B cell (primary cell): ENCODE measurements at regions not wholly inside any gene's neighbourhood (a gene's known extent, or its start where the extent isn't known, plus 50 kb on each side); places are given as distances from the start of the nearest gene placed in this dataset.

Source experiments
- ATAC-seq: fragments of 200-7000 bp; cut with Tn5 transposase; one replicate; pipeline ENCODE4 v1.10.0; 2021; ENCODE audit warnings: low read depth, mild to moderate bottlenecking, moderate number of reproducible peaks, moderate library complexity
- CTCF ChIA-PET: fragments of 350-600 bp; sonication (Branson Sonifier 250); formaldehyde crosslinking; loops from one replicate; lab custom pipeline; 2021; ENCODE audit warnings: antibody characterized with exemption, inconsistent platforms; lab: Charles Lee
- POLR2A ChIA-PET: fragments of 350-600 bp; sonication (Branson Sonifier 250); formaldehyde crosslinking; loops from one replicate; lab custom pipeline; 2021; ENCODE audit warnings: antibody characterized with exemption; lab: Charles Lee
- DNase-seq: peaks from one replicate; pipeline ENCODE4 v3.0.0; 2013
- H2AFZ ChIP-seq: 2 replicates; pipeline ENCODE4 v1.6.1; 2012; ENCODE audit warnings: mild to moderate bottlenecking, low read depth, low read length; ENCODE audit not compliant: insufficient read depth, poor library complexity, severe bottlenecking
- H3K27ac ChIP-seq, 2 donors: 1 replicate in 1 of 2; 2 replicates in 1 of 2; pipeline ENCODE4 v1.5.1; 2012 to 2013; ENCODE audit warnings: low read length in 2 of 2, mild to moderate bottlenecking in 2 of 2, moderate library complexity in 1 of 2
- H3K27me3 ChIP-seq, 4 experiments: fragments of 200-600 bp in 1 of 4; sonication (generic) in 1 of 4; replicated peaks in 1 of 4; 1 replicate in 2 of 4; 2 replicates in 2 of 4; pipeline versions ENCODE4 v1.6.1 to v1.7.0; 2013 to 2016; ENCODE audit warnings: low read length in 3 of 4, mild to moderate bottlenecking in 2 of 4, mixed read lengths in 1 of 4, moderate library complexity in 1 of 4; ENCODE audit not compliant: insufficient read depth in 4 of 4, control insufficient read depth in 3 of 4; ENCODE audit errors: control extremely low read depth in 1 of 4
- H3K36me3 ChIP-seq, 2 experiments: replicated peaks in 1 of 2; 1 replicate in 1 of 2; 2 replicates in 1 of 2; pipeline versions ENCODE4 v1.6.1 to v1.7.1; 2013; ENCODE audit warnings: low read length in 1 of 2; ENCODE audit not compliant: insufficient read depth in 2 of 2, control insufficient read depth in 1 of 2; ENCODE audit errors: control extremely low read depth in 1 of 2, extremely low read depth in 1 of 2
- H3K4me1 ChIP-seq, 2 donors: fragments of 200-600 bp in 1 of 2; sonication (generic) in 1 of 2; 1 replicate in 1 of 2; 2 replicates in 1 of 2; pipeline versions ENCODE4 v1.5.1 to v1.6.1; 2013 to 2017; ENCODE audit warnings: low read length in 2 of 2; ENCODE audit not compliant: control insufficient read depth in 2 of 2, insufficient read depth in 2 of 2
- H3K4me2 ChIP-seq: replicated peaks from 2 replicates; pipeline ENCODE3; 2012; ENCODE audit warnings: mild to moderate bottlenecking, low read depth, low read length; ENCODE audit not compliant: poor library complexity, severe bottlenecking
- H3K4me3 ChIP-seq, 5 experiments: fragments of 200-600 bp in 1 of 5; sonication (generic) in 1 of 5; 1 replicate in 3 of 5; 2 replicates in 2 of 5; pipeline versions ENCODE4 v1.5.1 to v1.7.0; 2011 to 2016; ENCODE audit warnings: low read length in 4 of 5, mild to moderate bottlenecking in 4 of 5, low read depth in 2 of 5, control low read depth in 1 of 5, moderate library complexity in 1 of 5; ENCODE audit not compliant: insufficient read depth in 1 of 5; ENCODE audit errors: control extremely low read depth in 1 of 5, extremely low read depth in 1 of 5
- H3K79me2 ChIP-seq: fragments of 200-600 bp; sonication (generic); one replicate; pipeline ENCODE4 v1.6.0; 2016; ENCODE audit warnings: low read length; ENCODE audit not compliant: control insufficient read depth, insufficient read depth
- H3K9ac ChIP-seq: fragments of 200-600 bp; sonication (generic); 2 replicates; pipeline ENCODE4 v1.6.1; 2017; ENCODE audit warnings: mild to moderate bottlenecking, low read length, moderate library complexity
- H3K9me3 ChIP-seq, 3 donors: one replicate each; pipeline versions ENCODE4 v1.6.1 to v1.7.1; 2013; ENCODE audit warnings: low read length in 2 of 3; ENCODE audit not compliant: control insufficient read depth in 2 of 3, insufficient read depth in 1 of 3; ENCODE audit errors: control extremely low read depth in 1 of 3
- H4K20me1 ChIP-seq: 2 replicates; pipeline ENCODE4 v1.6.0; 2012; ENCODE audit warnings: mild to moderate bottlenecking, low read length; ENCODE audit not compliant: insufficient read depth, control insufficient read depth, poor library complexity, severe bottlenecking
- H3K27ac Mint-ChIP-seq: one replicate; pipeline ENCODE4 v1.8.0; 2021; ENCODE audit warnings: mixed read lengths
- H3K27me3 Mint-ChIP-seq: one replicate; pipeline ENCODE4 v1.8.0; 2021; ENCODE audit warnings: mixed read lengths
- H3K4me1 Mint-ChIP-seq: one replicate; pipeline ENCODE4 v1.8.0; 2021; ENCODE audit warnings: mixed read lengths
- H3K4me3 Mint-ChIP-seq: one replicate; pipeline ENCODE4 v1.8.0; 2021; ENCODE audit warnings: mixed read lengths
- H3K9me3 Mint-ChIP-seq: one replicate; pipeline ENCODE4 v1.8.0; 2022; ENCODE audit warnings: mixed read lengths; ENCODE audit not compliant: insufficient read depth
- CTCF ChIP-seq: fragments of 200-600 bp; IDR thresholded peaks from one replicate; pipeline ENCODE4 v1.8.0; 2022; ENCODE audit warnings: antibody characterized with exemption, mild to moderate bottlenecking
- EZH2 ChIP-seq: IDR thresholded peaks from 2 replicates; pipeline ENCODE4 v1.6.1; 2012; ENCODE audit warnings: borderline replicate concordance, low read depth, mild to moderate bottlenecking, moderate library complexity, low read length; ENCODE audit not compliant: insufficient read depth, poor library complexity, severe bottlenecking
- WGBS: methylation state at CpG from one replicate; pipeline ENCODE4 v1.1.5; 2013; ENCODE audit warnings: missing lambda C conversion rate; ENCODE audit not compliant: insufficient coverage; 5-methylcytosine and 5-hydroxymethylcytosine counted together
- intact Hi-C: fragments of 100-400 bp; cut with micrococcal nuclease; formaldehyde crosslinking; loops from one replicate; pipeline ENCODE4 v1.10.0; 2022

GRCh38 chr3:189455009-189455408 lies 176.2 kb upstream of the TP63 start:
- Histone ChIP-seq H3K27ac (no peak overlapping the region), H3K4me2 (no peak overlapping the region), H3K4me3 (no peak overlapping the region), H3K9ac (no peak overlapping the region), H3K9me3 (peaks cover 0 to 5% (median 0%) of the 10 kb centered on the region in 3 donors), H4K20me1 (no peaks in the 10 kb centered on the region), H3K4me1 (no peaks in the 10 kb centered on the region), H3K36me3 (no peaks in the 10 kb centered on the region), H3K27me3 (no peaks in the 10 kb centered on the region), H2AFZ (no peak overlapping the region), H3K79me2 (no peaks in the 10 kb centered on the region)
- Mint-ChIP-seq H3K9me3 (peaks cover 2% of the 10 kb centered on the region), H3K27ac (no peak overlapping the region), H3K27me3 (no peaks in the 10 kb centered on the region), H3K4me1 (no peaks in the 10 kb centered on the region), H3K4me3 (no peak overlapping the region)
- POLR2A ChIA-PET: no interaction called here
- intact Hi-C loops: no loop called here
- ATAC-seq (no peak), DNase-seq (no peak)
- CTCF ChIA-PET: no interaction called here
- TF ChIP-seq CTCF (no peak), EZH2 (no peak)
- WGBS: 98% methylated on average over 4 of the region's 5 CpGs

GRCh38 chr3:189455641-189456417 lies 175.4 kb upstream of the TP63 start:
- ChIA-PET CTCF (no interaction called here), POLR2A (no interaction called here)
- Mint-ChIP-seq H3K27ac (no peak overlapping the region), H3K9me3 (peaks cover 2% of the 10 kb centered on the region), H3K27me3 (no peaks in the 10 kb centered on the region), H3K4me3 (no peak overlapping the region), H3K4me1 (no peaks in the 10 kb centered on the region)
- no peak overlapping the region for H3K27ac ChIP-seq
- H2AFZ ChIP-seq: no peak overlapping the region
- H3K79me2 ChIP-seq: no peaks in the 10 kb centered on the region
- H3K9ac ChIP-seq: no peak overlapping the region
- no peak overlapping the region for H3K4me2 ChIP-seq
- TF ChIP-seq EZH2: no peak
- TF ChIP-seq CTCF: no peak
- H3K4me1 ChIP-seq: no peaks in the 10 kb centered on the region
- no peak for ATAC-seq
- H3K27me3 ChIP-seq: no peaks in the 10 kb centered on the region
- WGBS: 96% methylated on average over 6 of the region's 6 CpGs
- H3K9me3 ChIP-seq: peaks cover 0 to 5% (median 0%) of the 10 kb centered on the region in 3 donors
- DNase-seq: no peak
- no peaks in the 10 kb centered on the region for H3K36me3 ChIP-seq
- no peaks in the 10 kb centered on the region for H4K20me1 ChIP-seq
- intact Hi-C loops: no loop called here
- no peak overlapping the region for H3K4me3 ChIP-seq
